Astrocyte (in vitro differentiated cells and primary cell): ENCODE measurements at regions not wholly inside any gene's neighbourhood (a gene's known extent, or its start where the extent isn't known, plus 50 kb on each side); places are given as distances from the start of the nearest gene placed in this dataset.

Experiments
- DNase-seq: peaks from one replicate; pipeline ENCODE4 v3.0.0-alpha.2; 2010; ENCODE audit warnings: low read depth
- FAIRE-seq: peaks from 2 replicates; lab custom pipeline; 2011; peaks lifted over from hg19 to GRCh38; lab: Jason Lieb, UNC
- H2AFZ ChIP-seq: 2 replicates; pipeline ENCODE4 v1.6.0; 2012; ENCODE audit warnings: low read depth, low read length, inconsistent platforms
- H3K27ac ChIP-seq: 2 replicates; pipeline ENCODE4 v1.5.1; 2011; ENCODE audit warnings: low read depth, low read length, inconsistent platforms
- H3K27me3 ChIP-seq: 2 replicates; pipeline ENCODE4 v1.6.0; 2011; ENCODE audit warnings: low read length, inconsistent platforms; ENCODE audit not compliant: insufficient read depth
- H3K36me3 ChIP-seq: 2 replicates; pipeline ENCODE4 v1.5.1; 2011; ENCODE audit warnings: low read length, inconsistent platforms; ENCODE audit not compliant: insufficient read depth
- H3K4me1 ChIP-seq: 2 replicates; pipeline ENCODE4 v1.5.1; 2011; ENCODE audit warnings: low read length, inconsistent platforms; ENCODE audit not compliant: insufficient read depth
- H3K4me2 ChIP-seq: 2 replicates; pipeline ENCODE4 v1.6.0; 2012; ENCODE audit warnings: low read length, inconsistent platforms
- H3K4me3 ChIP-seq: 2 replicates; pipeline ENCODE4 v1.5.1; 2011; ENCODE audit warnings: low read depth, mild to moderate bottlenecking, low read length, inconsistent platforms; ENCODE audit not compliant: insufficient read depth
- H3K79me2 ChIP-seq: 2 replicates; pipeline ENCODE4 v1.6.0; 2012; ENCODE audit warnings: mild to moderate bottlenecking, low read length, inconsistent platforms; ENCODE audit not compliant: insufficient read depth
- H3K9ac ChIP-seq: 2 replicates; pipeline ENCODE4 v1.6.0; 2012; ENCODE audit warnings: mild to moderate bottlenecking, low read length, inconsistent platforms
- H3K9me3 ChIP-seq: 2 replicates; pipeline ENCODE4 v1.5.1; 2012; ENCODE audit warnings: low read depth, mild to moderate bottlenecking, low read length, inconsistent platforms; ENCODE audit not compliant: insufficient read depth
- H4K20me1 ChIP-seq: 2 replicates; pipeline ENCODE4 v1.6.0; 2012; ENCODE audit warnings: low read length, inconsistent platforms; ENCODE audit not compliant: insufficient read depth
- H3K27ac Mint-ChIP-seq: one replicate; pipeline ENCODE4 v1.8.0; 2021; ENCODE audit warnings: mild to moderate bottlenecking, mixed read lengths; ENCODE audit not compliant: unreplicated experiment
- H3K27me3 Mint-ChIP-seq: one replicate; pipeline ENCODE4 v1.8.0; 2021; ENCODE audit warnings: low read depth, mixed read lengths; ENCODE audit not compliant: unreplicated experiment
- H3K36me3 Mint-ChIP-seq: one replicate; pipeline ENCODE4 v1.8.0; 2021; ENCODE audit warnings: low read depth, mixed read lengths; ENCODE audit not compliant: unreplicated experiment
- H3K4me1 Mint-ChIP-seq: one replicate; pipeline ENCODE4 v1.8.0; 2021; ENCODE audit warnings: low read depth, mixed read lengths; ENCODE audit not compliant: unreplicated experiment
- H3K4me3 Mint-ChIP-seq: one replicate; pipeline ENCODE4 v1.8.0; 2021; ENCODE audit warnings: mild to moderate bottlenecking, moderate library complexity, mixed read lengths; ENCODE audit not compliant: unreplicated experiment
- H3K9me3 Mint-ChIP-seq: one replicate; pipeline ENCODE4 v1.8.0; 2021; ENCODE audit warnings: mild to moderate bottlenecking, mixed read lengths; ENCODE audit not compliant: unreplicated experiment
- CTCF ChIP-seq: IDR thresholded peaks from 2 replicates; pipeline ENCODE4 v1.5.1; 2011; ENCODE audit warnings: low read depth, mild to moderate bottlenecking, inconsistent platforms, low read length, moderate library complexity; ENCODE audit not compliant: insufficient read depth
- EZH2 ChIP-seq: IDR thresholded peaks from 2 replicates; pipeline ENCODE4 v1.6.1; 2012; ENCODE audit warnings: mild to moderate bottlenecking, low read length, inconsistent platforms; ENCODE audit not compliant: insufficient read depth

- no peak overlapping the region for H3K27ac ChIP-seq
- FAIRE-seq: no peak
- H3K9ac ChIP-seq: no peak overlapping the region
- Mint-ChIP-seq H3K4me1 (no peaks in the 10 kb centered on the region), H3K9me3 (peaks cover 3% of the 10 kb centered on the region), H3K27me3 (no peaks in the 10 kb centered on the region), H3K4me3 (no peak overlapping the region), H3K36me3 (no peaks in the 10 kb centered on the region), H3K27ac (no peak overlapping the region)
- H3K4me3 ChIP-seq: no peak overlapping the region
- H2AFZ ChIP-seq: no peak overlapping the region
- no peak for DNase-seq
- H3K9me3 ChIP-seq: no peaks in the 10 kb centered on the region
- no peak overlapping the region for H3K4me2 ChIP-seq
- TF ChIP-seq EZH2 (no peak), CTCF (no peak)
- no peaks in the 10 kb centered on the region for H3K4me1 ChIP-seq
- no peaks in the 10 kb centered on the region for H3K27me3 ChIP-seq
- H3K79me2 ChIP-seq: no peaks in the 10 kb centered on the region
- no peaks in the 10 kb centered on the region for H3K36me3 ChIP-seq
- H4K20me1 ChIP-seq: no peaks in the 10 kb centered on the region
These were observed 230.1 kb upstream of the MIR17HG start for GRCh38 chr13:91117351-91117750.

GRCh38 chr13:91119643-91120042 lies 227.8 kb upstream of the MIR17HG start:
- H3K27ac Mint-ChIP-seq: no peak overlapping the region
- H3K9me3 ChIP-seq: no peaks in the 10 kb centered on the region
- H3K27ac ChIP-seq: no peak overlapping the region
- DNase-seq: no peak
- no peaks in the 10 kb centered on the region for H3K4me1 ChIP-seq
- H3K9ac ChIP-seq: no peak overlapping the region
- no peak overlapping the region for H2AFZ ChIP-seq
- H3K79me2 ChIP-seq: no peaks in the 10 kb centered on the region
- H3K36me3 ChIP-seq: no peaks in the 10 kb centered on the region
- no peaks in the 10 kb centered on the region for H3K36me3 Mint-ChIP-seq
- TF ChIP-seq EZH2 (no peak), CTCF (no peak)
- no peaks in the 10 kb centered on the region for H3K27me3 Mint-ChIP-seq
- H3K4me1 Mint-ChIP-seq: no peaks in the 10 kb centered on the region
- H3K27me3 ChIP-seq: no peaks in the 10 kb centered on the region
- H3K4me2 ChIP-seq: no peak overlapping the region
- no peak for FAIRE-seq
- H3K9me3 Mint-ChIP-seq: peaks cover 3% of the 10 kb centered on the region
- H3K4me3 ChIP-seq: no peak overlapping the region
- no peak overlapping the region for H3K4me3 Mint-ChIP-seq
- H4K20me1 ChIP-seq: no peaks in the 10 kb centered on the region

GRCh38 chr13:91122766-91123165 lies 224.7 kb upstream of the MIR17HG start:
- Histone ChIP-seq H3K4me1 (no peaks in the 10 kb centered on the region), H2AFZ (no peak overlapping the region), H3K27ac (no peak overlapping the region), H3K4me2 (no peak overlapping the region), H4K20me1 (no peaks in the 10 kb centered on the region), H3K79me2 (no peaks in the 10 kb centered on the region), H3K27me3 (no peaks in the 10 kb centered on the region), H3K36me3 (no peaks in the 10 kb centered on the region), H3K9ac (no peak overlapping the region), H3K4me3 (no peak overlapping the region), H3K9me3 (no peaks in the 10 kb centered on the region)
- H3K27ac Mint-ChIP-seq: no peak overlapping the region
- no peaks in the 10 kb centered on the region for H3K27me3 Mint-ChIP-seq
- no peak for FAIRE-seq
- H3K9me3 Mint-ChIP-seq: no peaks in the 10 kb centered on the region
- no peaks in the 10 kb centered on the region for H3K36me3 Mint-ChIP-seq
- peaks cover 5% of the 10 kb centered on the region for H3K4me1 Mint-ChIP-seq
- no peak for DNase-seq
- no peak for TF ChIP-seq CTCF
- TF ChIP-seq EZH2: no peak
- H3K4me3 Mint-ChIP-seq: no peak overlapping the region
